ENCODE measurements at regions not wholly inside any gene's neighbourhood (a gene's known extent, or its start where the extent isn't known, plus 50 kb on each side); places are given as distances from the start of the nearest gene placed in this dataset.

DNA sequence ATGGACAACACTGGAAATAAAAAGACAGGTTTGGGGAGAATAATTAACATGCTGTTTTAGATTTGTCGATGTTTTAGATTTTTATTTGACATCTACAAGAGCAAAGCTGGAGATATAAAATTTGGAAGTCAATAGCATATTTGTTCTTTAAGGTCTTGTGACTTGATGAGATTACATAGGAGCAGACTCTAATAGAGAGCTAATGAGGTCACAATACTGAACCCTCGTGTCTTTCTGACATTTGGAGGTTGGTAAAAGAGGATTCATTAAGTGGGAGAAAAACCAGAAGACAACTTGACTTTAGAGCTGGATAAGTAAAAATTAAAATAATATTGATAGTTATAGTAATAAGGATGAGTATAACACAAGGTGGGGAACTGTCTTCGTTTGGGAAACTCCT is 322.7 kb upstream of the SEMA6A start:
- DNase-seq (ENCODE audit: low read depth): no peak
- TF ChIP-seq, protein P1, sequence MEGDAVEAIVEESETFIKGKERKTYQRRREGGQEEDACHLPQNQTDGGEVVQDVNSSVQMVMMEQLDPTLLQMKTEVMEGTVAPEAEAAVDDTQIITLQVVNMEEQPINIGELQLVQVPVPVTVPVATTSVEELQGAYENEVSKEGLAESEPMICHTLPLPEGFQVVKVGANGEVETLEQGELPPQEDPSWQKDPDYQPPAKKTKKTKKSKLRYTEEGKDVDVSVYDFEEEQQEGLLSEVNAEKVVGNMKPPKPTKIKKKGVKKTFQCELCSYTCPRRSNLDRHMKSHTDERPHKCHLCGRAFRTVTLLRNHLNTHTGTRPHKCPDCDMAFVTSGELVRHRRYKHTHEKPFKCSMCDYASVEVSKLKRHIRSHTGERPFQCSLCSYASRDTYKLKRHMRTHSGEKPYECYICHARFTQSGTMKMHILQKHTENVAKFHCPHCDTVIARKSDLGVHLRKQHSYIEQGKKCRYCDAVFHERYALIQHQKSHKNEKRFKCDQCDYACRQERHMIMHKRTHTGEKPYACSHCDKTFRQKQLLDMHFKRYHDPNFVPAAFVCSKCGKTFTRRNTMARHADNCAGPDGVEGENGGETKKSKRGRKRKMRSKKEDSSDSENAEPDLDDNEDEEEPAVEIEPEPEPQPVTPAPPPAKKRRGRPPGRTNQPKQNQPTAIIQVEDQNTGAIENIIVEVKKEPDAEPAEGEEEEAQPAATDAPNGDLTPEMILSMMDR (IDR thresholded peaks at IDR 0.05; ENCODE audit: insufficient read depth, low read length, severe bottlenecking): no peak
- Histone ChIP-seq H3K4me3 (ENCODE audit: low read depth, low read length) (no peak overlapping the region), H3K36me3 (ENCODE audit: control insufficient read depth, insufficient read depth, low read length) (no peaks in the 10 kb centered on the region), H3K27me3 (ENCODE audit: control insufficient read depth, insufficient read depth, low read length) (no peaks in the 10 kb centered on the region)
- no peak for FAIRE-seq

DNA sequence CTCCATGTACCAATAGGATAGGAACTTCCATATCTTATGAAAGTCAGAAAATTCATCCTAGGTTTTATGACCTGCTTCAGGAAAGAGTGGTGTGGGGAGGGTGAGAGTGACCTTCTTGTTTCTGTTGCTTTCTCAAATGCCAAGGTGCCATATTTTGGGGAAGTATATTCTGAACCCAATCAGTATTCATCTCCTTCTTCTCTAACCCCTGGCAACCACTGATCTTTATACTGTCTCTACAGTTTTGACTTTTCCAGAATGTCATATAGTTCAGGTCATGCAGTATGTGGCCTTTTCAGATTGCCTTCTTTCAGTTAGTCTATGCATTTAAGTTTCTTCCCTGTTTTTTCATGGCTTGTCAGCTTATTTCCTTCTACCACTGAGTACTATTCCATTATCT is 321.4 kb upstream of the SEMA6A start:
- Histone ChIP-seq H3K36me3 (ENCODE audit: control insufficient read depth, insufficient read depth, low read length) (no peaks in the 10 kb centered on the region), H3K27me3 (ENCODE audit: control insufficient read depth, insufficient read depth, low read length) (no peaks in the 10 kb centered on the region), H3K4me3 (ENCODE audit: low read depth, low read length) (no peak overlapping the region)
- FAIRE-seq (no peak), DNase-seq (ENCODE audit: low read depth) (no peak)
- TF ChIP-seq, protein P1 (IDR thresholded peaks at IDR 0.05; ENCODE audit: insufficient read depth, low read length, severe bottlenecking): no peak

DNA sequence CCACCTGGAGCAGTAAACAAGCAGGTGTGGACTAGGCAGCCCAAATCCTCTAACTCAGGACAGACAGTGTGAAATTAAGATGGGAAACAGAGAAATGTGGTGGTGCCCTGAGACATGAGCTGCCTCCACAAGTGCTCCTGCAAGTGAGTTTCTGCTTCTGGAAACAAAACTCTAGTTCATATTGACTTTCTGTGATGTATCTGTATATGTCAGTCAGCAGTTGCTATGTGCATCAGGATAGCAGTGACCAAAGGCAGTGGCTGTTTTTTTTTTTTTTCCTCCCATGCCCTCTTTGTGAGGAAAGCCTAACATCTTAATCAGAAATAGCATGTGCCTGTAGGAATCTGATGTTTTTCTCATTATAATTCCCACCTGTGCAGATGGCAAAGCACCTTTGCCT is 318.4 kb upstream of the SEMA6A start:
- no peaks in the 10 kb centered on the region for H3K27me3 ChIP-seq (ENCODE audit: control insufficient read depth, insufficient read depth, low read length)
- H3K36me3 ChIP-seq (ENCODE audit: control insufficient read depth, insufficient read depth, low read length): no peaks in the 10 kb centered on the region
- TF ChIP-seq, protein P1 (IDR thresholded peaks at IDR 0.05; ENCODE audit: insufficient read depth, low read length, severe bottlenecking): no peak
- DNase-seq (ENCODE audit: low read depth) (no peak), FAIRE-seq (no peak)
- no peak overlapping the region for H3K4me3 ChIP-seq (ENCODE audit: low read depth, low read length)

DNA sequence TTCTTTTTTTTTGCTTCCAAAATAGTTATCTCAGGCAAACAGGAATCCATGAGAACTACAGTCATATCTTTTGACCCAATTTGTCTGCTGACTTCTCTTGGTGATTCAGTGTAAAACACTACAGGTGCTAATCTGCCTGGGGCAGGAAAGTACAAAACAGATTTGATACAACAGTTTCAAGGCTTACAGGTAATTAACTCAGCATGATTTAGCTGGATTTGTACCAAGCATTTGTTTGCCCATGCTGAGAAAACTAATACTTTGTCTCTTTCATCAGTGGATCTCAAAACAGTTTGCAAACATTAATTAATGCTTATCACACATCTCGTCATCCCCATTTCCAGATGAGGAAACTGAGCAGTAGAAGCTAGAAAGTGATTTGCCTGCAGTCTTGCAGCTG is 312.5 kb upstream of the SEMA6A start:
- Histone ChIP-seq H3K36me3 (ENCODE audit: control insufficient read depth, insufficient read depth, low read length) (no peaks in the 10 kb centered on the region), H3K4me3 (ENCODE audit: low read depth, low read length) (no peak overlapping the region), H3K27me3 (ENCODE audit: control insufficient read depth, insufficient read depth, low read length) (no peaks in the 10 kb centered on the region)
- TF ChIP-seq, protein P1 (IDR thresholded peaks at IDR 0.05; ENCODE audit: insufficient read depth, low read length, severe bottlenecking): no peak
- DNase-seq (ENCODE audit: low read depth): peak; percentile 15
- no peak for FAIRE-seq

DNA sequence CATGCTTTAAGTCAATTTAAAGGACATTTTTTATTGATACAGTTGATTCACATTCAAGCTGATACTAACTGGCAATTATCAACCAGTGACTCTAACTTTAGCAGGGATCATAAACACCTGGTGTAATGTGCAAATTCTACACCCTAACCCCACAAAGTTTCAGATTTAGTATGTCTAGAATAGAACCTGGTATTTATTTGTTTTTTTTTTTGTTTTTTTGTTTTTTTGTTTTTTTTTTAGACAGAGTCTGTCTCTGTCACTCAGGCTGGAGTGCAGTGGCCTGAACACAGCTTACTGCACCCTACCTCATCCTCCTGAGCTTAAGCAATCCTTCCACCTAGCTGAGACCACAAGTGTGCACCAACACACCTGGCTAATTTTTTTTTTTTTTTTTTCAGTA is 311.2 kb upstream of the SEMA6A start:
- Histone ChIP-seq H3K36me3 (ENCODE audit: control insufficient read depth, insufficient read depth, low read length) (no peaks in the 10 kb centered on the region), H3K4me3 (ENCODE audit: low read depth, low read length) (no peak overlapping the region), H3K27me3 (ENCODE audit: control insufficient read depth, insufficient read depth, low read length) (no peaks in the 10 kb centered on the region)
- TF ChIP-seq, protein P1 (IDR thresholded peaks at IDR 0.05; ENCODE audit: insufficient read depth, low read length, severe bottlenecking): no peak
- DNase-seq (ENCODE audit: low read depth) (no peak), FAIRE-seq (no peak)

DNA sequence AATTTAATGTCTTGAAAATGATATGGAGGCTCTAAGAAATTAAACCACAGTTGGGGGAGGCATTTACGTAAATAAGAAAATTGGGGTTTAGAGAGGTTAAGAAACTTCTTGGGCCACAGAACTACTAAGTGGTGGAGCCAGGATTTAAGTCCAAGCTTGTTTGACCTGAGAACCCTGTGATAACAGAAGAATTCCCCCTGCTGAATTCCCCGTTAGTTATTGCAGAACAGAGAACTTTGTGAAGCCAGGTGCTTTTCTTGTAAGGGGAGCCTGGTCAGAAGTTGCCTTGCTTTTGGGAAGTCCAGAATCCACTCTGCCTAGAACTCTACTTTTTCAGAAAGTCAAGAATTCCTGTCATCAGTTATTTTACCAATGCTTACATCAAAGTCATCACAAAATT is 309.3 kb upstream of the SEMA6A start:
- no peak for DNase-seq (ENCODE audit: low read depth)
- Histone ChIP-seq H3K36me3 (ENCODE audit: control insufficient read depth, insufficient read depth, low read length) (no peaks in the 10 kb centered on the region), H3K4me3 (ENCODE audit: low read depth, low read length) (no peak overlapping the region), H3K27me3 (ENCODE audit: control insufficient read depth, insufficient read depth, low read length) (no peaks in the 10 kb centered on the region)
- TF ChIP-seq, protein P1 (IDR thresholded peaks at IDR 0.05; ENCODE audit: insufficient read depth, low read length, severe bottlenecking): no peak
- no peak for FAIRE-seq

All from bronchial epithelial cell (primary cell).